H9 (cell line): ENCODE measurements at regions not wholly inside any gene's neighbourhood (a gene's known extent, or its start where the extent isn't known, plus 50 kb on each side); places are given as distances from the start of the nearest gene placed in this dataset.

ENCODE experiments used
- DNase-seq: peaks from one replicate; pipeline ENCODE4 v3.0.0-alpha.2; 2017
- H2AFZ ChIP-seq: one replicate; pipeline ENCODE4 v1.6.1; 2013; ENCODE audit warnings: mild to moderate bottlenecking, low read length, control low read depth, moderate library complexity
- H2AK5ac ChIP-seq: 2 replicates; pipeline ENCODE4 v1.6.1; 2013; ENCODE audit warnings: low read length, control low read depth, mixed read lengths; ENCODE audit not compliant: insufficient read length
- H2BK120ac ChIP-seq: one replicate; pipeline ENCODE4 v1.6.1; 2013; ENCODE audit warnings: low read depth, mild to moderate bottlenecking, low read length, control low read depth, inconsistent platforms; ENCODE audit not compliant: poor library complexity, severe bottlenecking
- H2BK12ac ChIP-seq: 2 replicates; pipeline ENCODE4 v1.6.1; 2013; ENCODE audit warnings: low read length, control low read depth, mixed read lengths, low read depth; ENCODE audit not compliant: insufficient read length
- H2BK15ac ChIP-seq: 2 replicates; pipeline ENCODE4 v1.6.1; 2013; ENCODE audit warnings: low read depth, low read length, control low read depth
- H2BK20ac ChIP-seq: one replicate; pipeline ENCODE4 v1.6.1; 2013; ENCODE audit warnings: low read depth, mild to moderate bottlenecking, low read length, control low read depth, inconsistent platforms; ENCODE audit not compliant: poor library complexity, severe bottlenecking
- H2BK5ac ChIP-seq: 2 replicates; pipeline ENCODE4 v1.6.1; 2013; ENCODE audit warnings: low read length, control low read depth, mixed read lengths; ENCODE audit not compliant: insufficient read length
- H3K14ac ChIP-seq: 2 replicates; pipeline ENCODE4 v1.6.1; 2013; ENCODE audit warnings: low read length, control low read depth; ENCODE audit not compliant: insufficient read depth
- H3K18ac ChIP-seq: 2 replicates; pipeline ENCODE4 v1.6.1; 2013; ENCODE audit warnings: low read depth, mild to moderate bottlenecking, mixed read lengths, low read length, control low read depth; ENCODE audit not compliant: insufficient read length
- H3K23ac ChIP-seq: 2 replicates; pipeline ENCODE4 v1.6.1; 2013; ENCODE audit warnings: low read length, control low read depth, mixed read lengths, low read depth; ENCODE audit not compliant: insufficient read length
- H3K23me2 ChIP-seq: 2 replicates; pipeline ENCODE4 v1.6.1; 2013; ENCODE audit warnings: low read depth, mild to moderate bottlenecking, mixed read lengths, low read length, control low read depth; ENCODE audit not compliant: insufficient read length, poor library complexity, severe bottlenecking
- H3K27ac ChIP-seq: 2 replicates; pipeline ENCODE4 v1.5.1; 2013; ENCODE audit warnings: low read length, control low read depth, mixed read lengths, low read depth; ENCODE audit not compliant: insufficient read length
- H3K27me3 ChIP-seq: 2 replicates; pipeline ENCODE4 v1.6.1; 2013; ENCODE audit warnings: low read length, control low read depth, inconsistent platforms; ENCODE audit not compliant: insufficient read depth
- H3K4ac ChIP-seq: 2 replicates; pipeline ENCODE4 v1.6.1; 2013; ENCODE audit warnings: low read depth, mild to moderate bottlenecking, control low read depth, inconsistent platforms, low read length, moderate library complexity
- H3K4me1 ChIP-seq: 2 replicates; pipeline ENCODE4 v1.6.1; 2013; ENCODE audit warnings: low read length, control low read depth, inconsistent platforms; ENCODE audit not compliant: insufficient read depth
- H3K4me2 ChIP-seq: 2 replicates; pipeline ENCODE4 v1.6.1; 2013; ENCODE audit warnings: low read length, control low read depth, mixed read lengths; ENCODE audit not compliant: insufficient read length, insufficient read depth
- H3K56ac ChIP-seq: 2 replicates; pipeline ENCODE4 v1.6.1; 2013; ENCODE audit warnings: low read depth, mild to moderate bottlenecking, mixed read lengths, low read length, control low read depth; ENCODE audit not compliant: insufficient read length
- H3K79me1 ChIP-seq: 2 replicates; pipeline ENCODE4 v1.6.1; 2013; ENCODE audit warnings: low read depth, mild to moderate bottlenecking, moderate library complexity, low read length, control low read depth, inconsistent platforms; ENCODE audit not compliant: insufficient read depth, poor library complexity, severe bottlenecking
- H3K79me2 ChIP-seq: 2 replicates; pipeline ENCODE4 v1.6.1; 2013; ENCODE audit warnings: low read length, control low read depth, inconsistent platforms; ENCODE audit not compliant: insufficient read depth
- H3K9ac ChIP-seq: 2 replicates; pipeline ENCODE4 v1.6.1; 2013; ENCODE audit warnings: low read length, control low read depth, mixed read lengths; ENCODE audit not compliant: insufficient read length; ENCODE audit errors: extremely low read depth
- H3K9me3 ChIP-seq: one replicate; pipeline ENCODE4 v1.6.1; 2013; ENCODE audit warnings: low read depth, low read length, inconsistent platforms; ENCODE audit not compliant: control insufficient read depth
- H3T11ph ChIP-seq: one replicate; pipeline ENCODE4 v1.6.1; 2013; ENCODE audit warnings: mild to moderate bottlenecking, low read length, control low read depth, inconsistent platforms
- H4K20me1 ChIP-seq: one replicate; pipeline ENCODE4 v1.6.1; 2013; ENCODE audit not compliant: control insufficient read depth, insufficient read length, insufficient read depth
- H4K5ac ChIP-seq: 2 replicates; pipeline ENCODE4 v1.6.1; 2013; ENCODE audit warnings: low read depth, mild to moderate bottlenecking, mixed read lengths, low read length, control low read depth; ENCODE audit not compliant: insufficient read length
- H4K8ac ChIP-seq: replicated peaks from 2 replicates; pipeline ENCODE4 v1.6.1; 2013; ENCODE audit warnings: low read length, control low read depth, mixed read lengths, low read depth; ENCODE audit not compliant: insufficient read length
- H4K91ac ChIP-seq: 2 replicates; pipeline ENCODE4 v1.6.1; 2013; ENCODE audit warnings: low read depth, mild to moderate bottlenecking, moderate library complexity, mixed read lengths, low read length, control low read depth; ENCODE audit not compliant: insufficient read length
- H3K27ac Mint-ChIP-seq, 3 experiments: 2 replicates in 2 of 3; 3 replicates in 1 of 3; pipeline ENCODE4 v1.8.0; 2020 to 2021; ENCODE audit warnings: mixed read lengths in 3 of 3, mild to moderate bottlenecking in 1 of 3, moderate library complexity in 1 of 3
- H3K27me3 Mint-ChIP-seq: 2 replicates; pipeline ENCODE4 v1.8.0; 2021; ENCODE audit warnings: low read depth, mild to moderate bottlenecking, moderate library complexity, mixed read lengths
- H3K36me3 Mint-ChIP-seq, 3 experiments: 2 replicates in 2 of 3; 3 replicates in 1 of 3; pipeline ENCODE4 v1.8.0; 2020 to 2021; ENCODE audit warnings: low read depth in 3 of 3, mixed read lengths in 3 of 3; ENCODE audit not compliant: insufficient read depth in 1 of 3
- H3K4me1 Mint-ChIP-seq, 2 experiments: 2 replicates each; pipeline ENCODE4 v1.8.0; 2020; ENCODE audit warnings: mixed read lengths in 2 of 2
- H3K4me3 Mint-ChIP-seq, 2 experiments: 2 replicates in 1 of 2; 3 replicates in 1 of 2; pipeline ENCODE4 v1.8.0; 2020 to 2021; ENCODE audit warnings: mild to moderate bottlenecking in 2 of 2, mixed read lengths in 2 of 2, moderate library complexity in 1 of 2
- H3K9me3 Mint-ChIP-seq, 2 experiments: 2 replicates in 1 of 2; 3 replicates in 1 of 2; pipeline ENCODE4 v1.8.0; 2020; ENCODE audit warnings: mild to moderate bottlenecking in 2 of 2, mixed read lengths in 2 of 2, moderate library complexity in 1 of 2
- WGBS: extraction: QIAGEN DNeasy Blood & Tissue Kit; methylation state at CpG from one replicate; pipeline ENCODE4 v1.1.7; 2013; ENCODE audit warnings: missing lambda C conversion rate, low lambda C conversion rate, mixed read lengths; ENCODE audit not compliant: insufficient read length; ENCODE audit errors: extremely low coverage; 5-methylcytosine and 5-hydroxymethylcytosine counted together
- TF ChIP-seq, protein P1 (sequence below): fragments of 200-600 bp; sonication (generic); conservative IDR thresholded peaks from 3 replicates; pipeline ENCODE4 v1.8.0; 2021; ENCODE audit warnings: antibody characterized with exemption, mild to moderate bottlenecking

DNA sequence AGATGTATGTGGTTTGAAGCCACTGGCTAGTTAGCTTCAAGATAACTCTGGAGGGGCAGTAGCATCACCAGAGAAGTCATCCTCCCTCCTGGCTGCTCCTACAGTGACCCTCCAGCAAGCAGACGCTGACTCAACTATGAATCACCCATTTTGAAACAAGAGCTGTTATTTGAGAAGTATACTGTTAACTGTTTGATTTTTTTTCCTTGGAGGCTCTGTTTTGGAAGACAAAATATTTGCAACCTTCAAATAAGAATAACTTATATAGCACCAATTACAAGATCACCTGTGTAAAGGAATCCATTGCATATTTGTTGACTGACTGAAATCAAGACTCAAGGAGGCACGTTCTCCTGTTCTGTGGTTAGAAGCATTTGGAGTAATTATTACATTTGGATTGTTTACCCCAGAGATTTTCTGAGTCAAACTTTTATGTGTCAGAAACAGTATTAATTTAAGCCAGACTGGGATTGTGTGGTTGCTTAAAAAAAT lies 313.8 kb downstream of the MTX2 start:
- no peak overlapping the region for H3K23ac ChIP-seq
- no peaks in the 10 kb centered on the region for H3K79me1 ChIP-seq
- H2AFZ ChIP-seq = no peak overlapping the region
- H3K27ac ChIP-seq = no peak overlapping the region
- H4K91ac ChIP-seq = no peak overlapping the region
- WGBS = no CpG with 5 or more reads among the region's 2 CpGs
- H4K20me1 ChIP-seq = no peaks in the 10 kb centered on the region
- Mint-ChIP-seq H3K27ac (no peak overlapping the region), H3K4me1 (peaks cover 0 to 4% of the 10 kb centered on the region in 2 experiments; a peak in 1 of 4 replicates), H3K4me3 (no peak overlapping the region), H3K9me3 (no peaks in the 10 kb centered on the region), H3K27me3 (peaks cover 5% of the 10 kb centered on the region), H3K36me3 (no peaks in the 10 kb centered on the region)
- no peak overlapping the region for H2AK5ac ChIP-seq
- H3K18ac ChIP-seq = no peak overlapping the region
- no peak overlapping the region for H3T11ph ChIP-seq
- no peaks in the 10 kb centered on the region for H3K9me3 ChIP-seq
- no peaks in the 10 kb centered on the region for H3K79me2 ChIP-seq
- no peak overlapping the region for H4K8ac ChIP-seq
- H3K4ac ChIP-seq = no peak overlapping the region
- H3K14ac ChIP-seq = no peak overlapping the region
- H2BK5ac ChIP-seq = no peak overlapping the region
- no peak for DNase-seq
- H2BK120ac ChIP-seq = no peak overlapping the region
- no peaks in the 10 kb centered on the region for H3K4me1 ChIP-seq
- no peak overlapping the region for H3K9ac ChIP-seq
- H2BK15ac ChIP-seq = no peak overlapping the region
- H3K4me2 ChIP-seq = no peak overlapping the region
- no peak overlapping the region for H3K56ac ChIP-seq
- no peak overlapping the region for H4K5ac ChIP-seq
- H2BK12ac ChIP-seq = no peak overlapping the region
- H2BK20ac ChIP-seq = no peak overlapping the region
- TF ChIP-seq, protein P1, sequence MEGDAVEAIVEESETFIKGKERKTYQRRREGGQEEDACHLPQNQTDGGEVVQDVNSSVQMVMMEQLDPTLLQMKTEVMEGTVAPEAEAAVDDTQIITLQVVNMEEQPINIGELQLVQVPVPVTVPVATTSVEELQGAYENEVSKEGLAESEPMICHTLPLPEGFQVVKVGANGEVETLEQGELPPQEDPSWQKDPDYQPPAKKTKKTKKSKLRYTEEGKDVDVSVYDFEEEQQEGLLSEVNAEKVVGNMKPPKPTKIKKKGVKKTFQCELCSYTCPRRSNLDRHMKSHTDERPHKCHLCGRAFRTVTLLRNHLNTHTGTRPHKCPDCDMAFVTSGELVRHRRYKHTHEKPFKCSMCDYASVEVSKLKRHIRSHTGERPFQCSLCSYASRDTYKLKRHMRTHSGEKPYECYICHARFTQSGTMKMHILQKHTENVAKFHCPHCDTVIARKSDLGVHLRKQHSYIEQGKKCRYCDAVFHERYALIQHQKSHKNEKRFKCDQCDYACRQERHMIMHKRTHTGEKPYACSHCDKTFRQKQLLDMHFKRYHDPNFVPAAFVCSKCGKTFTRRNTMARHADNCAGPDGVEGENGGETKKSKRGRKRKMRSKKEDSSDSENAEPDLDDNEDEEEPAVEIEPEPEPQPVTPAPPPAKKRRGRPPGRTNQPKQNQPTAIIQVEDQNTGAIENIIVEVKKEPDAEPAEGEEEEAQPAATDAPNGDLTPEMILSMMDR = no peak
- H3K23me2 ChIP-seq = no peaks in the 10 kb centered on the region
- no peaks in the 10 kb centered on the region for H3K27me3 ChIP-seq
